ENCODE measurements at regions not wholly inside any gene's neighbourhood (a gene's known extent, or its start where the extent isn't known, plus 50 kb on each side); places are given as distances from the start of the nearest gene placed in this dataset.

DNA sequence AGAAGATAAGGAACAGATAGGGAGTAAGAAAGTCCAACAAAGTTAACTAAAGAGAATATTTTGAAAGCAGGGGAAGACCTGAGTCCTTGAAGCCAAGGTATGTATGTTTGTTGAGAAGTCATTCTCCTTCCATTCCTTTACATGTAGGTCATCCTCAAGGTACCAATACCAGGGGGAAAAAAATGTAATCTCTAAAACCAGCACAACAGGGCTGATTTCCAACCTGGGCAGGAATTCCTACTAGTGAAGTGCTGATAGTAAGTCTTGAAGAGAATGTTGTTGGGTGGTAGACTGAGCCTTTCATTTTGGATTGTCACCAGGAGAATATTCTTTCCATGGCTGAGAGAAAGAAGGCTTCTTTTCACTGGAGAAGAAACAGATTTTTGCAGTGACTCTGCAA, 117.1 kb upstream of the ZNF462 start:
- Mint-ChIP-seq H3K27me3 (ENCODE audit: low read depth) (no peaks in the 10 kb centered on the region), H3K4me1 (no peaks in the 10 kb centered on the region), H3K9me3 (no peaks in the 10 kb centered on the region), H3K4me3 (no peak overlapping the region), H3K27ac (no peak overlapping the region), H3K36me3 (no peaks in the 10 kb centered on the region)
- TF ChIP-seq KAT7 (CRISPR knock-in tag; IDR thresholded peaks at IDR 0.05; ENCODE audit: borderline replicate concordance) (no peak), AR (CRISPR knock-in tag; IDR thresholded peaks at IDR 0.05) (no peak), NR3C1 (CRISPR knock-in tag; conservative IDR thresholded peaks at IDR 0.05; ENCODE audit: low read depth) (no peak), SOX15 (CRISPR knock-in tag; IDR thresholded peaks at IDR 0.05) (no peak), NFATC4 (CRISPR knock-in tag; IDR thresholded peaks at IDR 0.05) (no peak), ETV6 (CRISPR knock-in tag; IDR thresholded peaks at IDR 0.05) (no peak), ELF4 (CRISPR knock-in tag; IDR thresholded peaks at IDR 0.05; ENCODE audit: low read depth) (no peak), JUN (CRISPR knock-in tag; IDR thresholded peaks at IDR 0.05) (no peak), NFE2L1 (CRISPR knock-in tag; IDR thresholded peaks at IDR 0.05) (no peak), IRF2 (CRISPR knock-in tag; IDR thresholded peaks at IDR 0.05; ENCODE audit: borderline replicate concordance, low read depth) (no peak), GRHL2 (CRISPR knock-in tag; IDR thresholded peaks at IDR 0.05; ENCODE audit: insufficient replicate concordance, severe bottlenecking) (no peak), ARID4B (CRISPR knock-in tag; IDR thresholded peaks at IDR 0.05; ENCODE audit: borderline replicate concordance) (no peak), ZSCAN18 (CRISPR knock-in tag; IDR thresholded peaks at IDR 0.05) (no peak), ZNF232 (CRISPR knock-in tag; IDR thresholded peaks at IDR 0.05) (no peak), ZBTB21 (CRISPR knock-in tag; IDR thresholded peaks at IDR 0.05; ENCODE audit: borderline replicate concordance) (no peak), ZNF416 (CRISPR knock-in tag; IDR thresholded peaks at IDR 0.05) (no peak), ZMAT4 (CRISPR knock-in tag; IDR thresholded peaks at IDR 0.05) (no peak), MAX (CRISPR knock-in tag; IDR thresholded peaks at IDR 0.05) (no peak)
- ATAC-seq, result no peak
- CTCF ChIA-PET, result no interaction called here
- DNase-seq (ENCODE audit: low spot score), result no peak
- POLR2A ChIA-PET, result no interaction called here

- peaks cover 22% of the 10 kb centered on the region for H3K4me1 Mint-ChIP-seq
- DNase-seq (ENCODE audit: low spot score) (no peak), ATAC-seq (no peak)
- no peak overlapping the region for H3K27ac Mint-ChIP-seq
- POLR2A ChIA-PET, result interaction anchor here (0.8 kb wide), 1 partner anchor 10 kb away, joined by 3 read pairs; no protein-coding TSS in a partner anchor
- no peaks in the 10 kb centered on the region for H3K36me3 Mint-ChIP-seq
- H3K27me3 Mint-ChIP-seq (ENCODE audit: low read depth), result no peaks in the 10 kb centered on the region; the same call in 1 of the 2 replicates
- no peak overlapping the region for H3K4me3 Mint-ChIP-seq
- CTCF ChIA-PET, result no interaction called here
- no peaks in the 10 kb centered on the region for H3K9me3 Mint-ChIP-seq
- TF ChIP-seq ZNF121 (CRISPR knock-in tag; IDR thresholded peaks at IDR 0.05), result no peak
- TF ChIP-seq HMGA2 (CRISPR knock-in tag; IDR thresholded peaks at IDR 0.05), result no peak
- no peak for TF ChIP-seq ZNF416 (CRISPR knock-in tag; IDR thresholded peaks at IDR 0.05)
- TF ChIP-seq SMAD3 (CRISPR knock-in tag; IDR thresholded peaks at IDR 0.05; ENCODE audit: borderline replicate concordance), result no peak
- TF ChIP-seq KAT7 (CRISPR knock-in tag; IDR thresholded peaks at IDR 0.05; ENCODE audit: borderline replicate concordance), result no peak
- no peak for TF ChIP-seq JAZF1 (CRISPR knock-in tag; IDR thresholded peaks at IDR 0.05)
- no peak for TF ChIP-seq RORB (CRISPR knock-in tag; IDR thresholded peaks at IDR 0.05)
- TF ChIP-seq NR1H2 (CRISPR knock-in tag; IDR thresholded peaks at IDR 0.05), result no peak
- TF ChIP-seq ZBTB43 (CRISPR knock-in tag; IDR thresholded peaks at IDR 0.05), result no peak
- no peak for TF ChIP-seq ZNF512 (CRISPR knock-in tag; IDR thresholded peaks at IDR 0.05; ENCODE audit: borderline replicate concordance)
Measured at GRCh38 chr9:106751681-106752080, 111.3 kb upstream of the ZNF462 start.

Data from WTC11 (cell line).